Endodermal cell (in vitro differentiated cells): ENCODE measurements at regions not wholly inside any gene's neighbourhood (a gene's known extent, or its start where the extent isn't known, plus 50 kb on each side); places are given as distances from the start of the nearest gene placed in this dataset.

Experiments used
- DNase-seq: peaks from one replicate; pipeline ENCODE4 v3.0.0-alpha.2; 2017
- H3K27ac ChIP-seq: 2 replicates; pipeline ENCODE4 v1.5.1; 2013; ENCODE audit warnings: mild to moderate bottlenecking, low read depth, low read length, moderate library complexity
- H3K27me3 ChIP-seq: 2 replicates; pipeline ENCODE4 v1.6.1; 2013; ENCODE audit warnings: mild to moderate bottlenecking, low read length, moderate library complexity; ENCODE audit not compliant: insufficient read depth, control insufficient read depth, poor library complexity, severe bottlenecking
- H3K36me3 ChIP-seq: 2 replicates; pipeline ENCODE4 v1.7.0; 2013; ENCODE audit warnings: mild to moderate bottlenecking, low read length, moderate library complexity; ENCODE audit not compliant: control insufficient read depth, insufficient read depth
- H3K4me1 ChIP-seq: one replicate; pipeline ENCODE4 v1.7.0; 2013; ENCODE audit warnings: low read length; ENCODE audit not compliant: control insufficient read depth, insufficient read depth
- H3K4me3 ChIP-seq: 2 replicates; pipeline ENCODE4 v1.5.1; 2013; ENCODE audit warnings: mild to moderate bottlenecking, low read length, moderate library complexity
- H3K9ac ChIP-seq: 2 replicates; pipeline ENCODE4 v1.6.1; 2013; ENCODE audit warnings: mild to moderate bottlenecking, low read length, moderate library complexity; ENCODE audit not compliant: poor library complexity, severe bottlenecking; ENCODE audit errors: extremely low read depth
- H3K9me3 ChIP-seq: 2 replicates; pipeline ENCODE4 v1.6.1; 2013; ENCODE audit warnings: mild to moderate bottlenecking, low read length, moderate library complexity; ENCODE audit not compliant: control insufficient read depth
- H3K27ac Mint-ChIP-seq: 2 replicates; pipeline ENCODE4 v1.8.0; 2020; ENCODE audit warnings: mixed read lengths
- H3K27me3 Mint-ChIP-seq: 2 replicates; pipeline ENCODE4 v1.8.0; 2021; ENCODE audit warnings: mild to moderate bottlenecking, mixed read lengths; ENCODE audit not compliant: insufficient read depth
- H3K36me3 Mint-ChIP-seq: 2 replicates; pipeline ENCODE4 v1.8.0; 2020; ENCODE audit warnings: low read depth, mixed read lengths
- H3K4me1 Mint-ChIP-seq: 2 replicates; pipeline ENCODE4 v1.8.0; 2020; ENCODE audit warnings: mixed read lengths
- H3K4me3 Mint-ChIP-seq: 2 replicates; pipeline ENCODE4 v1.8.0; 2020; ENCODE audit warnings: mild to moderate bottlenecking, moderate library complexity, mixed read lengths
- H3K9me3 Mint-ChIP-seq: 2 replicates; pipeline ENCODE4 v1.8.0; 2020; ENCODE audit warnings: mild to moderate bottlenecking, mixed read lengths
- CTCF ChIP-seq: fragments of 200-600 bp; sonication (generic); conservative IDR thresholded peaks from 2 replicates; pipeline ENCODE4 v1.5.0; 2021; ENCODE audit warnings: antibody characterized with exemption, mild to moderate bottlenecking
- WGBS, 2 experiments: methylation state at CpG; one replicate each; pipeline versions ENCODE4 v1.1.5 to v1.1.7; 2013; ENCODE audit warnings: missing lambda C conversion rate in 2 of 2, mixed read lengths in 1 of 2; ENCODE audit not compliant: insufficient coverage in 1 of 2, insufficient read length in 1 of 2; 5-methylcytosine and 5-hydroxymethylcytosine counted together

- H3K27ac ChIP-seq, result no peak overlapping the region
- WGBS, 2 experiments, result 92 to 94% methylated on average over 1 to 2 of the region's 2 CpGs
- no peaks in the 10 kb centered on the region for H3K27me3 ChIP-seq
- Mint-ChIP-seq H3K36me3 (no peaks in the 10 kb centered on the region), H3K4me1 (peaks cover 21% of the 10 kb centered on the region), H3K9me3 (no peaks in the 10 kb centered on the region), H3K27ac (no peak overlapping the region), H3K4me3 (no peak overlapping the region), H3K27me3 (no peaks in the 10 kb centered on the region)
- H3K4me1 ChIP-seq, result no peaks in the 10 kb centered on the region
- H3K9ac ChIP-seq, result no peak overlapping the region
- H3K9me3 ChIP-seq, result no peaks in the 10 kb centered on the region
- TF ChIP-seq CTCF, result no peak
- no peak for DNase-seq
- no peaks in the 10 kb centered on the region for H3K36me3 ChIP-seq
- H3K4me3 ChIP-seq, result no peak overlapping the region
Measured at GRCh38 chr20:53748176-53748575, 154.5 kb upstream of the ZNF217 start.

- DNase-seq, result no peak
- no peak for TF ChIP-seq CTCF
- no peaks in the 10 kb centered on the region for H3K9me3 ChIP-seq
- Mint-ChIP-seq H3K27ac (no peak overlapping the region), H3K36me3 (no peaks in the 10 kb centered on the region), H3K4me3 (no peak overlapping the region), H3K9me3 (no peaks in the 10 kb centered on the region), H3K27me3 (no peaks in the 10 kb centered on the region), H3K4me1 (peaks cover 29% of the 10 kb centered on the region)
- H3K27me3 ChIP-seq, result no peaks in the 10 kb centered on the region
- 87 to 89% methylated on average over 7 to 11 of the region's 12 CpGs for WGBS, 2 experiments
- no peak overlapping the region for H3K4me3 ChIP-seq
- no peak overlapping the region for H3K9ac ChIP-seq
- no peaks in the 10 kb centered on the region for H3K36me3 ChIP-seq
- H3K4me1 ChIP-seq, result peaks cover 15% of the 10 kb centered on the region
- H3K27ac ChIP-seq, result no peak overlapping the region
Measured at GRCh38 chr20:53743607-53744260, 150.1 kb upstream of the ZNF217 start.

GRCh38 chr20:53742685-53743081 lies 149.0 kb upstream of the ZNF217 start:
- no peak overlapping the region for H3K4me3 ChIP-seq
- no peak overlapping the region for H3K9ac ChIP-seq
- WGBS, 2 experiments, result 86 to 93% methylated on average over 1 to 3 of the region's 3 CpGs
- H3K4me1 Mint-ChIP-seq, result peaks cover 39% of the 10 kb centered on the region
- no peak for DNase-seq
- no peak overlapping the region for H3K27ac Mint-ChIP-seq
- no peaks in the 10 kb centered on the region for H3K9me3 ChIP-seq
- no peaks in the 10 kb centered on the region for H3K9me3 Mint-ChIP-seq
- H3K4me3 Mint-ChIP-seq, result no peak overlapping the region
- peaks cover 23% of the 10 kb centered on the region for H3K4me1 ChIP-seq
- TF ChIP-seq CTCF, result no peak
- no peak overlapping the region for H3K27ac ChIP-seq
- H3K27me3 ChIP-seq, result no peaks in the 10 kb centered on the region
- no peaks in the 10 kb centered on the region for H3K27me3 Mint-ChIP-seq
- no peaks in the 10 kb centered on the region for H3K36me3 Mint-ChIP-seq
- H3K36me3 ChIP-seq, result no peaks in the 10 kb centered on the region
